Upper lobe of right lung (tissue), 1 donor: ENCODE measurements at regions not wholly inside any gene's neighbourhood (a gene's known extent, or its start where the extent isn't known, plus 50 kb on each side); places are given as distances from the start of the nearest gene placed in this dataset.

ENCODE experiments used
- ATAC-seq: fragments of 200-7000 bp; cut with Tn5 transposase; one replicate; pipeline ENCODE4 v1.9.1; 2020; ENCODE audit warnings: mild to moderate bottlenecking, moderate library complexity
- DNase-seq: peaks from one replicate; pipeline ENCODE4 v3.0.0-alpha.2; 2020
- H3K27ac ChIP-seq: fragments of 200-600 bp; one replicate; pipeline ENCODE4 v1.8.0; 2022
- H3K27me3 ChIP-seq: fragments of 200-600 bp; one replicate; pipeline ENCODE4 v1.8.0; 2022; ENCODE audit warnings: mild to moderate bottlenecking
- H3K36me3 ChIP-seq: fragments of 200-600 bp; one replicate; pipeline ENCODE4 v1.8.0; 2022
- H3K4me1 ChIP-seq: fragments of 200-600 bp; one replicate; pipeline ENCODE4 v1.8.0; 2022
- H3K4me3 ChIP-seq: fragments of 200-600 bp; one replicate; pipeline ENCODE4 v1.8.0; 2022; ENCODE audit warnings: mild to moderate bottlenecking
- H3K9me3 ChIP-seq: fragments of 200-600 bp; one replicate; pipeline ENCODE4 v1.8.0; 2022
- CTCF ChIP-seq: fragments of 200-600 bp; IDR thresholded peaks from one replicate; pipeline ENCODE4 v1.8.0; 2022; ENCODE audit warnings: antibody characterized with exemption
- intact Hi-C: fragments of 100-400 bp; cut with DNase I; formaldehyde crosslinking; loops from one replicate; pipeline ENCODE4 v1.11.0; 2022
- donor health status: DM: no; HTN: yes; CAD: no; lungs with severe emphysema.

- intact Hi-C loops: no loop called here
- Histone ChIP-seq H3K4me3 (no peak overlapping the region), H3K36me3 (no peaks in the 10 kb centered on the region), H3K4me1 (no peaks in the 10 kb centered on the region), H3K27ac (no peak overlapping the region), H3K27me3 (no peaks in the 10 kb centered on the region), H3K9me3 (no peaks in the 10 kb centered on the region)
- TF ChIP-seq CTCF: no peak
- DNase-seq (no peak), ATAC-seq (no peak)
These were observed 560.6 kb downstream of the PRR16 start for GRCh38 chr5:121024416-121025311.

GRCh38 chr5:121025671-121026070 lies 561.6 kb downstream of the PRR16 start:
- Histone ChIP-seq H3K36me3 (no peaks in the 10 kb centered on the region), H3K4me3 (no peak overlapping the region), H3K27me3 (no peaks in the 10 kb centered on the region), H3K27ac (no peak overlapping the region), H3K9me3 (no peaks in the 10 kb centered on the region), H3K4me1 (no peaks in the 10 kb centered on the region)
- no peak for ATAC-seq
- no peak for DNase-seq
- intact Hi-C loops: no loop called here
- TF ChIP-seq CTCF: no peak

- H3K27me3 ChIP-seq: no peaks in the 10 kb centered on the region
- intact Hi-C loops: no loop called here
- no peak for DNase-seq
- no peak overlapping the region for H3K4me3 ChIP-seq
- H3K36me3 ChIP-seq: no peaks in the 10 kb centered on the region
- no peak for ATAC-seq
- H3K4me1 ChIP-seq: no peaks in the 10 kb centered on the region
- TF ChIP-seq CTCF: no peak
- no peak overlapping the region for H3K27ac ChIP-seq
- H3K9me3 ChIP-seq: no peaks in the 10 kb centered on the region
These were observed 563.5 kb downstream of the PRR16 start for GRCh38 chr5:121027636-121028035.

- no peak for DNase-seq
- Histone ChIP-seq H3K27ac (no peak overlapping the region), H3K9me3 (no peaks in the 10 kb centered on the region), H3K36me3 (no peaks in the 10 kb centered on the region), H3K4me3 (no peak overlapping the region), H3K4me1 (no peaks in the 10 kb centered on the region), H3K27me3 (no peaks in the 10 kb centered on the region)
- TF ChIP-seq CTCF: no peak
- intact Hi-C loops: no loop called here
- no peak for ATAC-seq
These were observed 565.6 kb downstream of the PRR16 start for GRCh38 chr5:121029536-121030245.

GRCh38 chr5:121031491-121031890 lies 567.4 kb downstream of the PRR16 start:
- Histone ChIP-seq H3K27me3 (no peaks in the 10 kb centered on the region), H3K36me3 (no peaks in the 10 kb centered on the region), H3K4me1 (no peaks in the 10 kb centered on the region), H3K9me3 (no peaks in the 10 kb centered on the region), H3K4me3 (no peak overlapping the region), H3K27ac (no peak overlapping the region)
- ATAC-seq (no peak), DNase-seq (no peak)
- no peak for TF ChIP-seq CTCF
- intact Hi-C loops: no loop called here
